HL-60/S4 (cell line): ENCODE measurements at regions not wholly inside any gene's neighbourhood (a gene's known extent, or its start where the extent isn't known, plus 50 kb on each side); places are given as distances from the start of the nearest gene placed in this dataset.
"Not testable (repeated sequence)": the region's sequence is repeated elsewhere in the genome, so short reads cannot be mapped to it uniquely, and the experiment has no call there.

Source experiments
- in situ Hi-C: fragments of 300-500 bp; cut with MboI; formaldehyde crosslinking; loops from 2 replicates; pipeline ENCODE4 v1.14.3; 2022; ENCODE audit warnings: low sequenced_read_pairs

- in situ Hi-C loops = no loop called here
Observed at GRCh38 chr19:28359431-28360414, 853.2 kb downstream of the UQCRFS1 start.

- in situ Hi-C loops = no loop called here
Observed at GRCh38 chr19:28358633-28359032, 854.3 kb downstream of the UQCRFS1 start.

- in situ Hi-C loops = no loop called here
Observed at GRCh38 chr19:28351761-28352160, 861.2 kb downstream of the UQCRFS1 start.

GRCh38 chr19:28351321-28351720 lies 861.6 kb downstream of the UQCRFS1 start:
- in situ Hi-C loops = not testable (repeated sequence)

- in situ Hi-C loops = no loop called here
Observed at GRCh38 chr19:28350673-28351072, 862.3 kb downstream of the UQCRFS1 start.

GRCh38 chr19:28350037-28350436 lies 862.9 kb downstream of the UQCRFS1 start:
- in situ Hi-C loops = no loop called here

GRCh38 chr19:28349604-28350003 lies 863.3 kb downstream of the UQCRFS1 start:
- in situ Hi-C loops = no loop called here

- in situ Hi-C loops = no loop called here
Observed at GRCh38 chr19:28345811-28346210, 867.1 kb downstream of the UQCRFS1 start.

- in situ Hi-C loops = no loop called here
Observed at GRCh38 chr19:28341810-28342350, 871.1 kb downstream of the UQCRFS1 start.

GRCh38 chr19:28334419-28334818 lies 878.5 kb downstream of the UQCRFS1 start:
- in situ Hi-C loops = no loop called here

- in situ Hi-C loops = no loop called here
Observed at GRCh38 chr19:28333909-28334308, 879.0 kb downstream of the UQCRFS1 start.

- in situ Hi-C loops = no loop called here
Observed at GRCh38 chr19:28332886-28333285, 880.1 kb downstream of the UQCRFS1 start.

GRCh38 chr19:28332351-28332750 lies 880.6 kb downstream of the UQCRFS1 start:
- in situ Hi-C loops = no loop called here

GRCh38 chr19:28331596-28331995 lies 881.4 kb downstream of the UQCRFS1 start:
- in situ Hi-C loops = no loop called here

GRCh38 chr19:28330831-28331230 lies 882.1 kb downstream of the UQCRFS1 start:
- in situ Hi-C loops = no loop called here

- in situ Hi-C loops = no loop called here
Observed at GRCh38 chr19:28329429-28329828, 883.5 kb downstream of the UQCRFS1 start.

GRCh38 chr19:28327905-28328304 lies 885.0 kb downstream of the UQCRFS1 start:
- in situ Hi-C loops = no loop called here

- in situ Hi-C loops = no loop called here
Observed at GRCh38 chr19:28326746-28327145, 886.2 kb downstream of the UQCRFS1 start.

- in situ Hi-C loops = loop anchor here (25.0 kb wide), 1 partner anchor 312 kb away; no protein-coding TSS in a partner anchor
Observed at GRCh38 chr19:28324275-28325060, 888.5 kb downstream of the UQCRFS1 start.

GRCh38 chr19:28322945-28323344 lies 890.0 kb downstream of the UQCRFS1 start:
- in situ Hi-C loops = loop anchor here (25.0 kb wide), 1 partner anchor 311 kb away; no protein-coding TSS in a partner anchor

GRCh38 chr19:28322491-28322890 lies 890.5 kb downstream of the UQCRFS1 start:
- in situ Hi-C loops = loop anchor here (25.0 kb wide), 1 partner anchor 310 kb away; no protein-coding TSS in a partner anchor
